ENCODE measurements at regions not wholly inside any gene's neighbourhood (a gene's known extent, or its start where the extent isn't known, plus 50 kb on each side); places are given as distances from the start of the nearest gene placed in this dataset.

DNA sequence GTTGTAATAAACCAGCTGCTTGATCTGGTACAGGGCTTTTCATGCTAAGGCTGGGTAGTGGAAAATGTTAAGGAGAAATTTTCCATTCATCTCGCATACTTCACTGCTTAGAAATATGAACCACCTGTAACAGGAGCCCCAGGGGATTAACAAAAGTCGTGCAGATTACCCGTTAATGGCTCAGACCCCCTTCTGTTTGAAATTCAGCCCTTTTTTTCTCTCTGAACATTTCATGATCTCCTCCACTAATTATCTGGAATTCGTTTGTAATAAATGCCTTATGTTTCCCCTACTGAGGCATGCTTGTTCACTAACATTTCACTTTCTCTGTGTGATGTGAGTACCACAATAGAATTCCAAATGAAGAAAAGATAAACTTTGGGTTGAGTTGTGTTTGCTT lies 336.4 kb upstream of the HSF2 start:
- Histone ChIP-seq H3K4me1 (ENCODE audit: control insufficient read depth, insufficient read depth, low read length) (no peaks in the 10 kb centered on the region), H3K27me3 (ENCODE audit: control insufficient read depth, insufficient read depth, low read length) (no peaks in the 10 kb centered on the region), H3K27ac (ENCODE audit: low read length) (no peak overlapping the region), H3K9me3 (ENCODE audit: control insufficient read depth, insufficient read depth, low read length) (no peaks in the 10 kb centered on the region), H3K36me3 (ENCODE audit: control insufficient read depth, insufficient read depth, low read length) (no peaks in the 10 kb centered on the region), H3K4me3 (ENCODE audit: low read length) (no peak overlapping the region)
- intact Hi-C loops (cut with micrococcal nuclease): no loop called here
- H3K27me3 Mint-ChIP-seq (ENCODE audit: low read depth in 2 of 2): no peaks in the 10 kb centered on the region
- peaks cover 4 to 5% of the 10 kb centered on the region in 2 donors for H3K9me3 Mint-ChIP-seq
- WGBS (ENCODE audit: insufficient coverage): 82% methylated on average over 4 of the region's 4 CpGs
- no peaks in the 10 kb centered on the region for H3K36me3 Mint-ChIP-seq
- no peak overlapping the region for H3K27ac Mint-ChIP-seq
- no peaks in the 10 kb centered on the region for H3K4me1 Mint-ChIP-seq
- H3K4me3 Mint-ChIP-seq: no peak overlapping the region
- DNase-seq: no peak
- no peak for ATAC-seq
- TF ChIP-seq CTCF (IDR thresholded peaks at IDR 0.05): no peak

DNA sequence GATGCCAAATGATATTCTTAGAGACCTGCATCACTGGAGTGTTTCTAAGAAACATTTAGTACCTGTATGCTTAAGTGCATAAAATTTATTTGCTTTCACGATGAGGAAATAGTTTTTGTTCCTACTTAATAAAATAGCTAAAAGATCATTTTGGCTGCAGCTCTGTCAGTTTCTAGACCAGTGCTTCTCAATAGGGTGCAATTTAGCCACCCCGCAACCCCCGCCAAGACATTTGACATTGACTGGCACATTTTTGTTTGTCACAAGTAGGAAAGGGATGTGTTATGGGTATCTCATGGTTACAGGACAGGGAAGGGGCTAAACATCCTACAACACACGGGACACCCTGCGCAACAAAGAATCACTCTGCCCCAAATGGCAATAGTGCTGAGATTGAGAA lies 335.7 kb upstream of the HSF2 start:
- no peaks in the 10 kb centered on the region for H3K27me3 ChIP-seq (ENCODE audit: control insufficient read depth, insufficient read depth, low read length)
- ATAC-seq (no peak), DNase-seq (no peak)
- intact Hi-C loops (cut with micrococcal nuclease): no loop called here
- H3K36me3 ChIP-seq (ENCODE audit: control insufficient read depth, insufficient read depth, low read length): no peaks in the 10 kb centered on the region
- 95% methylated on average over 3 of the region's 5 CpGs for WGBS (ENCODE audit: insufficient coverage)
- Mint-ChIP-seq H3K27me3 (ENCODE audit: low read depth in 2 of 2) (no peaks in the 10 kb centered on the region), H3K27ac (no peak overlapping the region), H3K9me3 (peaks cover 4 to 7% of the 10 kb centered on the region in 2 donors), H3K36me3 (no peaks in the 10 kb centered on the region), H3K4me1 (no peaks in the 10 kb centered on the region), H3K4me3 (no peak overlapping the region)
- H3K27ac ChIP-seq (ENCODE audit: low read length): no peak overlapping the region
- no peak for TF ChIP-seq CTCF (IDR thresholded peaks at IDR 0.05)
- H3K4me3 ChIP-seq (ENCODE audit: low read length): no peak overlapping the region
- H3K4me1 ChIP-seq (ENCODE audit: control insufficient read depth, insufficient read depth, low read length): no peaks in the 10 kb centered on the region
- no peaks in the 10 kb centered on the region for H3K9me3 ChIP-seq (ENCODE audit: control insufficient read depth, insufficient read depth, low read length)

DNA sequence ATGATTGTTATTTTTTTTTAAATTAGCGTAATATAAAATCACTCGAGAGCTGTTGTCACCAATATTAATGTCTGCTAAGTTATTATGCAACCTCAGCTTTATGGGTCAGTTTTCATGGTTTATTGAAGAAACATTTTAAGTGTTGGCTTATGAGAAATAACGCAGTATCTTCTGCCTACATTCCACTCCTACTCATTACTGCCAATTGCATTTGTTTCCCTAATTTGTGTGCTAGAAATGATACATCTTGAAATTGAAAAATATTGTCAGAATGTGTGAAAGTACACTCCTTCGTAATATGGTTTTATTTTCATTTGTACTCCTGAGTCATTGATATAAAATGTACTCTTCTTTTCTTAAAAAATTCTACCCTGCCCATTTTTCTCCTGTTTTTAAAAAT lies 333.3 kb upstream of the HSF2 start:
- H3K36me3 ChIP-seq (ENCODE audit: control insufficient read depth, insufficient read depth, low read length): no peaks in the 10 kb centered on the region
- no peaks in the 10 kb centered on the region for H3K4me1 ChIP-seq (ENCODE audit: control insufficient read depth, insufficient read depth, low read length)
- Mint-ChIP-seq H3K27me3 (ENCODE audit: low read depth in 2 of 2) (no peaks in the 10 kb centered on the region), H3K4me1 (no peaks in the 10 kb centered on the region), H3K9me3 (peaks cover 4 to 7% of the 10 kb centered on the region in 2 donors), H3K4me3 (no peak overlapping the region), H3K36me3 (no peaks in the 10 kb centered on the region), H3K27ac (no peak overlapping the region)
- no peak overlapping the region for H3K4me3 ChIP-seq (ENCODE audit: low read length)
- no peak for TF ChIP-seq CTCF (IDR thresholded peaks at IDR 0.05)
- intact Hi-C loops (cut with micrococcal nuclease): no loop called here
- WGBS (ENCODE audit: insufficient coverage): no CpG with 5 or more reads among the region's 4 CpGs
- DNase-seq (no peak), ATAC-seq (no peak)
- H3K9me3 ChIP-seq (ENCODE audit: control insufficient read depth, insufficient read depth, low read length): no peaks in the 10 kb centered on the region
- H3K27me3 ChIP-seq (ENCODE audit: control insufficient read depth, insufficient read depth, low read length): no peaks in the 10 kb centered on the region
- no peak overlapping the region for H3K27ac ChIP-seq (ENCODE audit: low read length)

GRCh38 chr6:122068291-122068769 lies 331.1 kb upstream of the HSF2 start:
- H3K27me3 ChIP-seq (ENCODE audit: control insufficient read depth, insufficient read depth, low read length): no peaks in the 10 kb centered on the region
- H3K4me3 ChIP-seq (ENCODE audit: low read length): no peak overlapping the region
- intact Hi-C loops (cut with micrococcal nuclease): no loop called here
- Mint-ChIP-seq H3K4me3 (no peak overlapping the region), H3K36me3 (no peaks in the 10 kb centered on the region), H3K9me3 (peaks cover 8 to 13% of the 10 kb centered on the region in 2 donors), H3K27ac (no peak overlapping the region), H3K27me3 (ENCODE audit: low read depth in 2 of 2) (no peaks in the 10 kb centered on the region), H3K4me1 (no peaks in the 10 kb centered on the region)
- H3K9me3 ChIP-seq (ENCODE audit: control insufficient read depth, insufficient read depth, low read length): no peaks in the 10 kb centered on the region
- no peak for TF ChIP-seq CTCF (IDR thresholded peaks at IDR 0.05)
- H3K36me3 ChIP-seq (ENCODE audit: control insufficient read depth, insufficient read depth, low read length): no peaks in the 10 kb centered on the region
- DNase-seq: no peak
- ATAC-seq: no peak
- H3K4me1 ChIP-seq (ENCODE audit: control insufficient read depth, insufficient read depth, low read length): no peaks in the 10 kb centered on the region
- no peak overlapping the region for H3K27ac ChIP-seq (ENCODE audit: low read length)
- 49% methylated on average over 2 of the region's 3 CpGs for WGBS (ENCODE audit: insufficient coverage)
